WTC11 (cell line): ENCODE measurements at regions not wholly inside any gene's neighbourhood (a gene's known extent, or its start where the extent isn't known, plus 50 kb on each side); places are given as distances from the start of the nearest gene placed in this dataset.

Experiments used
- ATAC-seq: fragments of 200-7000 bp; cut with Tn5 transposase; 2 replicates; pipeline ENCODE4 v1.10.0; 2021; ENCODE audit warnings: mild to moderate bottlenecking, moderate library complexity
- CTCF ChIA-PET: fragments of 300-600 bp; sonication (Branson Sonifier 250); formaldehyde crosslinking; loops from one replicate; lab custom pipeline; 2021; ENCODE audit warnings: antibody characterized with exemption; lab: Charles Lee
- POLR2A ChIA-PET: fragments of 350-600 bp; sonication (Branson Sonifier 250); formaldehyde crosslinking; loops from one replicate; lab custom pipeline; 2021; ENCODE audit warnings: antibody characterized with exemption; lab: Charles Lee
- DNase-seq: peaks from one replicate; pipeline ENCODE4 v3.0.0; 2021; ENCODE audit warnings: low spot score
- H3K27ac Mint-ChIP-seq: 2 replicates; pipeline ENCODE4 v1.8.0; 2021; ENCODE audit warnings: mixed read lengths
- H3K27me3 Mint-ChIP-seq: 2 replicates; pipeline ENCODE4 v1.8.0; 2021; ENCODE audit warnings: low read depth, mild to moderate bottlenecking, moderate library complexity, mixed read lengths
- H3K36me3 Mint-ChIP-seq: 2 replicates; pipeline ENCODE4 v1.8.0; 2021; ENCODE audit warnings: mixed read lengths
- H3K4me1 Mint-ChIP-seq: 2 replicates; pipeline ENCODE4 v1.8.0; 2022; ENCODE audit warnings: mixed read lengths
- H3K4me3 Mint-ChIP-seq: 2 replicates; pipeline ENCODE4 v1.8.0; 2021; ENCODE audit warnings: mild to moderate bottlenecking, moderate library complexity, mixed read lengths
- H3K9me3 Mint-ChIP-seq: 2 replicates; pipeline ENCODE4 v1.8.0; 2021; ENCODE audit warnings: mixed read lengths
- CREB1 ChIP-seq: sonication (generic); formaldehyde crosslinking; IDR thresholded peaks from 2 replicates; pipeline ENCODE4 v1.8.0; 2023; ENCODE audit warnings: mild to moderate bottlenecking, missing genetic modification reagents
- GTF2I ChIP-seq: fragments of 250-450 bp; sonication (Bioruptor Pico); conservative IDR thresholded peaks from 2 replicates; pipeline ENCODE4 v1.4.0; 2021; ENCODE audit warnings: mild to moderate bottlenecking
- JUN ChIP-seq: sonication (generic); formaldehyde crosslinking; IDR thresholded peaks from 2 replicates; pipeline ENCODE4 v1.8.0; 2023; ENCODE audit warnings: mild to moderate bottlenecking, missing genetic modification reagents
- NFYB ChIP-seq: sonication (generic); formaldehyde crosslinking; conservative IDR thresholded peaks from 2 replicates; pipeline ENCODE4 v1.8.0; 2022; ENCODE audit warnings: low read depth, missing genetic modification reagents
- NR3C1 ChIP-seq: sonication (generic); formaldehyde crosslinking; conservative IDR thresholded peaks from 2 replicates; pipeline ENCODE4 v1.8.1; 2023; ENCODE audit warnings: low read depth, mild to moderate bottlenecking, missing genetic modification reagents
- RELA ChIP-seq: sonication (generic); formaldehyde crosslinking; IDR thresholded peaks from 2 replicates; pipeline ENCODE4 v1.8.1; 2022; ENCODE audit warnings: missing genetic modification reagents, mild to moderate bottlenecking, borderline replicate concordance
- SMAD4 ChIP-seq: sonication (generic); formaldehyde crosslinking; IDR thresholded peaks from 2 replicates; pipeline ENCODE4 v1.8.0; 2022; ENCODE audit warnings: mild to moderate bottlenecking, missing genetic modification reagents
- SP1 ChIP-seq: sonication (generic); formaldehyde crosslinking; conservative IDR thresholded peaks from 2 replicates; pipeline ENCODE4 v1.8.1; 2022; ENCODE audit warnings: missing genetic modification reagents
- ZNF317 ChIP-seq: sonication (generic); formaldehyde crosslinking; IDR thresholded peaks from 2 replicates; pipeline ENCODE4 v1.8.1; 2023; ENCODE audit warnings: low read depth, mild to moderate bottlenecking, moderate library complexity, missing genetic modification reagents, borderline replicate concordance
- ZNF416 ChIP-seq: fragments of 250-450 bp; sonication (Bioruptor Pico); IDR thresholded peaks from 2 replicates; pipeline ENCODE4 v1.9.0; 2021; ENCODE audit warnings: mild to moderate bottlenecking, inconsistent platforms
- TF ChIP-seq, protein P1 (sequence below): sonication (generic); formaldehyde crosslinking; IDR thresholded peaks from 2 replicates; pipeline ENCODE4 v1.8.0; 2023; ENCODE audit warnings: missing genetic modification reagents
- TF ChIP-seq, protein P2 (sequence below): sonication (generic); formaldehyde crosslinking; conservative IDR thresholded peaks from 2 replicates; pipeline ENCODE4 v1.8.1; 2023; ENCODE audit warnings: mild to moderate bottlenecking, low read depth, missing genetic modification reagents, moderate library complexity
- TF ChIP-seq, protein P3 (sequence below): fragments of 250-450 bp; sonication (Bioruptor Pico); conservative IDR thresholded peaks from 2 replicates; pipeline ENCODE4 v1.9.0; 2021; ENCODE audit warnings: mild to moderate bottlenecking
- TF ChIP-seq, protein P4 (sequence below): sonication (generic); formaldehyde crosslinking; IDR thresholded peaks from 2 replicates; pipeline ENCODE4 v1.8.1; 2023; ENCODE audit warnings: mild to moderate bottlenecking, moderate library complexity, missing genetic modification reagents
- TF ChIP-seq, protein P5 (sequence below): sonication (generic); formaldehyde crosslinking; IDR thresholded peaks from 2 replicates; pipeline ENCODE4 v1.8.1; 2023; ENCODE audit warnings: mild to moderate bottlenecking, missing genetic modification reagents
- TF ChIP-seq, protein P6 (sequence below): sonication (generic); formaldehyde crosslinking; IDR thresholded peaks from 2 replicates; pipeline ENCODE4 v1.8.1; 2022; ENCODE audit warnings: missing genetic modification reagents, borderline replicate concordance
- TF ChIP-seq, protein P7 (sequence below): sonication (generic); formaldehyde crosslinking; IDR thresholded peaks from 2 replicates; pipeline ENCODE4 v1.8.1; 2022; ENCODE audit warnings: low read depth, missing genetic modification reagents, borderline replicate concordance

DNA sequence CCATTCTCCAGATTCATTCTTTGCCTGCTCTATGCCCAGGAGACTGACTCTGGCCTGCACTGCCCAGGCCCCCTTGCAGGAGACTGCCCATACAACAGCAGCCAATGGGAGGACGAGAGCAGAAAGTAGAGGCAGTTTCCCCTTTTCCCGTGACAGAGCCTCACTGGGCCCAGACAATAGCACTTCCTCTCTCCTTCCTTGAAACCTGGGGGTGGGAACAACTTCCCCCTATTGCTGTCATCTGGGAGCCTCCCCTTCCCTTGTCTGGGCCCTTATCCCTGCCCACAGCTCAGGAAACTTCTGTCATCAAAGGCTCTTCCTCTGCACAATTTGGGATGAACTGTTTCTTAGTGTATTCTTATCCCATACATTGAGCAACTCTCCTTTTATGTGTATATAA lies 60.8 kb upstream of the KCNJ15 start:
- Mint-ChIP-seq H3K9me3 (peaks cover 32% of the 10 kb centered on the region), H3K27ac (no peak overlapping the region), H3K27me3 (no peaks in the 10 kb centered on the region; the same call in 1 of the 2 replicates), H3K4me1 (0 out of 2 replicates have a peak, but pooled peaks cover 5% of the 10 kb centered on the region), H3K36me3 (no peaks in the 10 kb centered on the region), H3K4me3 (no peak overlapping the region)
- ChIA-PET CTCF (no interaction called here), POLR2A (no interaction called here)
- DNase-seq (no peak), ATAC-seq (no peak; the same call in 1 of the 2 replicates)
- TF ChIP-seq GTF2I (CRISPR knock-in tag) (no peak), SP1 (CRISPR knock-in tag) (no peak), ZNF416 (no peak), ZNF317 (CRISPR knock-in tag) (no peak), RELA (CRISPR knock-in tag) (no peak)
- TF ChIP-seq, protein P1, sequence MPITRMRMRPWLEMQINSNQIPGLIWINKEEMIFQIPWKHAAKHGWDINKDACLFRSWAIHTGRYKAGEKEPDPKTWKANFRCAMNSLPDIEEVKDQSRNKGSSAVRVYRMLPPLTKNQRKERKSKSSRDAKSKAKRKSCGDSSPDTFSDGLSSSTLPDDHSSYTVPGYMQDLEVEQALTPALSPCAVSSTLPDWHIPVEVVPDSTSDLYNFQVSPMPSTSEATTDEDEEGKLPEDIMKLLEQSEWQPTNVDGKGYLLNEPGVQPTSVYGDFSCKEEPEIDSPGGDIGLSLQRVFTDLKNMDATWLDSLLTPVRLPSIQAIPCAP (CRISPR knock-in tag) = no peak
- TF ChIP-seq, protein P2, sequence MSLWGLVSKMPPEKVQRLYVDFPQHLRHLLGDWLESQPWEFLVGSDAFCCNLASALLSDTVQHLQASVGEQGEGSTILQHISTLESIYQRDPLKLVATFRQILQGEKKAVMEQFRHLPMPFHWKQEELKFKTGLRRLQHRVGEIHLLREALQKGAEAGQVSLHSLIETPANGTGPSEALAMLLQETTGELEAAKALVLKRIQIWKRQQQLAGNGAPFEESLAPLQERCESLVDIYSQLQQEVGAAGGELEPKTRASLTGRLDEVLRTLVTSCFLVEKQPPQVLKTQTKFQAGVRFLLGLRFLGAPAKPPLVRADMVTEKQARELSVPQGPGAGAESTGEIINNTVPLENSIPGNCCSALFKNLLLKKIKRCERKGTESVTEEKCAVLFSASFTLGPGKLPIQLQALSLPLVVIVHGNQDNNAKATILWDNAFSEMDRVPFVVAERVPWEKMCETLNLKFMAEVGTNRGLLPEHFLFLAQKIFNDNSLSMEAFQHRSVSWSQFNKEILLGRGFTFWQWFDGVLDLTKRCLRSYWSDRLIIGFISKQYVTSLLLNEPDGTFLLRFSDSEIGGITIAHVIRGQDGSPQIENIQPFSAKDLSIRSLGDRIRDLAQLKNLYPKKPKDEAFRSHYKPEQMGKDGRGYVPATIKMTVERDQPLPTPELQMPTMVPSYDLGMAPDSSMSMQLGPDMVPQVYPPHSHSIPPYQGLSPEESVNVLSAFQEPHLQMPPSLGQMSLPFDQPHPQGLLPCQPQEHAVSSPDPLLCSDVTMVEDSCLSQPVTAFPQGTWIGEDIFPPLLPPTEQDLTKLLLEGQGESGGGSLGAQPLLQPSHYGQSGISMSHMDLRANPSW = no peak
- TF ChIP-seq, protein P3, sequence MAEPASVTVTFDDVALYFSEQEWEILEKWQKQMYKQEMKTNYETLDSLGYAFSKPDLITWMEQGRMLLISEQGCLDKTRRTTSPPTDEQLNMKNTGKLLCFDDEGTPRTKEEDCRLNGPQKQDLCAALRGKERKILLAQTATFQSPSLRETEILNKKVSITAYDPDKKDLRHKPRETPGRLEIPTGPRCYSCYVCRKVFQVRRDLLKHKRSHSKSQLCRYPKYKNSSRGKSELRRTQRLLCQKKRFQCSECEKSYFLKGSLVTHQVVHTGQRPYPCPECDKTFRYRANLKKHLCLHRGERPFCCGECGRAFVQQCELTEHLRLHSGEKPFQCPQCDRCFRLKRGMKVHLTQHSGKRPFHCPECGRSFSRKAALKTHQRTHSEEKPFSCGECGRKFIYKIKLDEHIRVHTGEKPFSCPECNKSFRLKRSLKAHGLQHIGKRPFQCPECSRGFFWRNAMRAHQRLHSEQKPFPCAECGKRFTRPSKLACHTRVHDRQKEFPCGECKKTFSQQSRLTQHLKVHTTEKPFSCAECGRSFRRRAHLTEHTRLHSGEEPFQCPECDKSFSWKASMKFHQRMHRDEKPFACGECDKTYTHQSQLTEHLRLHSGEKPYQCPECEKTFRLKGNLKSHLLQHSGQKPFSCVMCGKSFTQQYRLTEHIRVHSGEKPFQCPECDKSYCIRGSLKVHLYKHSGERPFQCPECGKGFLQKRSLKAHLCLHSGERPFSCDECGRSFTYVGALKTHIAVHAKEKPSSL (CRISPR knock-in tag) = no peak

DNA sequence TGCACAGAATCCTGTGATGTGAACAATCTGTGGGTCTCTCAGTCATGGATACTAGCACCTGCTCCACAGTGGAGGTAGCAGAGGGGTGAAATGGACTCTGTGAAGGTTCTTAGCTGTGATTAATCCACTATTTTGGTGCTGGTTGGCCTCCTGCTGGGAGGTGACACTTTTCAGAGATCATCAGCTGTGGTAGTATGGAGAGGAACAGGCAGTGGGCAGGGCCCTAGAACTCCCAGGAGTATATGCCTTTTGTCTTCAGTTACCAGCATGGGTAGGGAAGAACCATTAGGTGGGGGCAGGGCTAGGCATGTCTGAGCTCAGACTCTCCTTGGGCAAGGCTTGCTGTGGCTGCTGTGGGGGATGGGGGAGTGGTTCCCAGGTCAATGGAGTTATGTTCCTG lies 54.0 kb upstream of the KCNJ15 start:
- Mint-ChIP-seq H3K9me3 (peaks cover 7% of the 10 kb centered on the region), H3K27ac (no peak overlapping the region), H3K27me3 (no peaks in the 10 kb centered on the region; the same call in 1 of the 2 replicates), H3K4me1 (peaks cover 4% of the 10 kb centered on the region), H3K4me3 (no peak overlapping the region), H3K36me3 (no peaks in the 10 kb centered on the region)
- TF ChIP-seq JUN (CRISPR knock-in tag) (no peak), CREB1 (no peak), NFYB (CRISPR knock-in tag) (no peak), SMAD4 (CRISPR knock-in tag) (no peak), NR3C1 (CRISPR knock-in tag) (no peak)
- TF ChIP-seq, protein P4, sequence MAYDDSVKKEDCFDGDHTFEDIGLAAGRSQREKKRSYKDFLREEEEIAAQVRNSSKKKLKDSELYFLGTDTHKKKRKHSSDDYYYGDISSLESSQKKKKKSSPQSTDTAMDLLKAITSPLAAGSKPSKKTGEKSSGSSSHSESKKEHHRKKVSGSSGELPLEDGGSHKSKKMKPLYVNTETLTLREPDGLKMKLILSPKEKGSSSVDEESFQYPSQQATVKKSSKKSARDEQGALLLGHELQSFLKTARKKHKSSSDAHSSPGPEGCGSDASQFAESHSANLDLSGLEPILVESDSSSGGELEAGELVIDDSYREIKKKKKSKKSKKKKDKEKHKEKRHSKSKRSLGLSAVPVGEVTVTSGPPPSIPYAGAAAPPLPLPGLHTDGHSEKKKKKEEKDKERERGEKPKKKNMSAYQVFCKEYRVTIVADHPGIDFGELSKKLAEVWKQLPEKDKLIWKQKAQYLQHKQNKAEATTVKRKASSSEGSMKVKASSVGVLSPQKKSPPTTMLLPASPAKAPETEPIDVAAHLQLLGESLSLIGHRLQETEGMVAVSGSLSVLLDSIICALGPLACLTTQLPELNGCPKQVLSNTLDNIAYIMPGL (CRISPR knock-in tag) = no peak
- TF ChIP-seq, protein P5, sequence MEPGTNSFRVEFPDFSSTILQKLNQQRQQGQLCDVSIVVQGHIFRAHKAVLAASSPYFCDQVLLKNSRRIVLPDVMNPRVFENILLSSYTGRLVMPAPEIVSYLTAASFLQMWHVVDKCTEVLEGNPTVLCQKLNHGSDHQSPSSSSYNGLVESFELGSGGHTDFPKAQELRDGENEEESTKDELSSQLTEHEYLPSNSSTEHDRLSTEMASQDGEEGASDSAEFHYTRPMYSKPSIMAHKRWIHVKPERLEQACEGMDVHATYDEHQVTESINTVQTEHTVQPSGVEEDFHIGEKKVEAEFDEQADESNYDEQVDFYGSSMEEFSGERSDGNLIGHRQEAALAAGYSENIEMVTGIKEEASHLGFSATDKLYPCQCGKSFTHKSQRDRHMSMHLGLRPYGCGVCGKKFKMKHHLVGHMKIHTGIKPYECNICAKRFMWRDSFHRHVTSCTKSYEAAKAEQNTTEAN = no peak
- TF ChIP-seq, protein P6, sequence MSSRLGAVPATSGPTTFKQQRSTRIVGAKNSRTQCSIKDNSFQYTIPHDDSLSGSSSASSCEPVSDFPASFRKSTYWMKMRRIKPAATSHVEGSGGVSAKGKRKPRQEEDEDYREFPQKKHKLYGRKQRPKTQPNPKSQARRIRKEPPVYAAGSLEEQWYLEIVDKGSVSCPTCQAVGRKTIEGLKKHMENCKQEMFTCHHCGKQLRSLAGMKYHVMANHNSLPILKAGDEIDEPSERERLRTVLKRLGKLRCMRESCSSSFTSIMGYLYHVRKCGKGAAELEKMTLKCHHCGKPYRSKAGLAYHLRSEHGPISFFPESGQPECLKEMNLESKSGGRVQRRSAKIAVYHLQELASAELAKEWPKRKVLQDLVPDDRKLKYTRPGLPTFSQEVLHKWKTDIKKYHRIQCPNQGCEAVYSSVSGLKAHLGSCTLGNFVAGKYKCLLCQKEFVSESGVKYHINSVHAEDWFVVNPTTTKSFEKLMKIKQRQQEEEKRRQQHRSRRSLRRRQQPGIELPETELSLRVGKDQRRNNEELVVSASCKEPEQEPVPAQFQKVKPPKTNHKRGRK (CRISPR knock-in tag) = no peak
- TF ChIP-seq, protein P7, sequence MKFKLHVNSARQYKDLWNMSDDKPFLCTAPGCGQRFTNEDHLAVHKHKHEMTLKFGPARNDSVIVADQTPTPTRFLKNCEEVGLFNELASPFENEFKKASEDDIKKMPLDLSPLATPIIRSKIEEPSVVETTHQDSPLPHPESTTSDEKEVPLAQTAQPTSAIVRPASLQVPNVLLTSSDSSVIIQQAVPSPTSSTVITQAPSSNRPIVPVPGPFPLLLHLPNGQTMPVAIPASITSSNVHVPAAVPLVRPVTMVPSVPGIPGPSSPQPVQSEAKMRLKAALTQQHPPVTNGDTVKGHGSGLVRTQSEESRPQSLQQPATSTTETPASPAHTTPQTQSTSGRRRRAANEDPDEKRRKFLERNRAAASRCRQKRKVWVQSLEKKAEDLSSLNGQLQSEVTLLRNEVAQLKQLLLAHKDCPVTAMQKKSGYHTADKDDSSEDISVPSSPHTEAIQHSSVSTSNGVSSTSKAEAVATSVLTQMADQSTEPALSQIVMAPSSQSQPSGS (CRISPR knock-in tag) = no peak
- DNase-seq (no peak), ATAC-seq (no peak)
- POLR2A ChIA-PET = no interaction called here
- CTCF ChIA-PET = interaction anchor here (1.6 to 2.5 kb wide), 2 partner anchors 31 to 150 kb away, joined by 3 to 8 read pairs; no protein-coding TSS in a partner anchor
